GM21515 (cell line): ENCODE measurements at regions not wholly inside any gene's neighbourhood (a gene's known extent, or its start where the extent isn't known, plus 50 kb on each side); places are given as distances from the start of the nearest gene placed in this dataset.

Experiments used
- ATAC-seq: cut with Tn5 transposase; IDR thresholded peaks from one replicate; pipeline ENCODE4 v1.9.1; 2021; ENCODE audit not compliant: unreplicated experiment

GRCh38 chr2:236940916-236941520 lies 144.7 kb upstream of the COPS8 start:
- ATAC-seq, result no peak

DNA sequence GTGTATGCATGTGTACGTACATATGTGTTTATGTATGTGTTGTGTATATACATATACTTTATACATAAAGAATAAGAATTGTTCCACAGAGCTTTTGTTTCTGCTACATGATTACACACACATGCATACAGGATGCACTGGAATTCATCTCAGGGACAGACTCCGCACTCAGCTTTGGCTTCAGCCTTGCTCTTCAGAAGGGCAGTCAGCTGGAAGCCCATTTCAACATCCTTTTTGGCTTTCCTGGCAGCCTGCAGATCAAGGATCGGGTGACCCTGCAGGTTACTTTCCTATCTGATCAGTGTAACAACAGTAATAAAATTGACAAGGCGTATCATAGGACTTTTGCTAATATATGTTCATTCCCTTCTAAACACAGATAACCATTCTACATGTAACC lies 144.1 kb upstream of the COPS8 start:
- no peak for ATAC-seq

DNA sequence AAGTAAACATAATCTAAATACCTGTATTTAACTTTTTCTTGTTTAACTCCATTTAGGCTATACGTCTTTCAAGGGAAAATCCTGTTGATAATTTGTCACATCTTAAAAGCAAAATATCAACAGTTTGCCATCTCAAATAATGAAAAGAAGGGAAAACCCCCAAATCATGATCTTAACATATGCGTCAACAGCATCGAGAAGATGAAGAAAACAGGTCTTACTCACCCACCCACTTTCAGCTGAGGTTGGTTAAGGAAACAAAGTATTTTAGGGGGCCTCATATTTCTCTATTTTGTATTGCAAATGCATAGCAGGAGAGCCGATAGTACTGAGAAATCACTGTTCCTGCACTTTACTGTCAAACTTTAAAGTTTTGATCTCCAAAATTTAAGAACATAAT lies 143.1 kb upstream of the COPS8 start:
- ATAC-seq, result no peak

- no peak for ATAC-seq
Measured at GRCh38 chr2:236943068-236943467, 142.6 kb upstream of the COPS8 start.

DNA sequence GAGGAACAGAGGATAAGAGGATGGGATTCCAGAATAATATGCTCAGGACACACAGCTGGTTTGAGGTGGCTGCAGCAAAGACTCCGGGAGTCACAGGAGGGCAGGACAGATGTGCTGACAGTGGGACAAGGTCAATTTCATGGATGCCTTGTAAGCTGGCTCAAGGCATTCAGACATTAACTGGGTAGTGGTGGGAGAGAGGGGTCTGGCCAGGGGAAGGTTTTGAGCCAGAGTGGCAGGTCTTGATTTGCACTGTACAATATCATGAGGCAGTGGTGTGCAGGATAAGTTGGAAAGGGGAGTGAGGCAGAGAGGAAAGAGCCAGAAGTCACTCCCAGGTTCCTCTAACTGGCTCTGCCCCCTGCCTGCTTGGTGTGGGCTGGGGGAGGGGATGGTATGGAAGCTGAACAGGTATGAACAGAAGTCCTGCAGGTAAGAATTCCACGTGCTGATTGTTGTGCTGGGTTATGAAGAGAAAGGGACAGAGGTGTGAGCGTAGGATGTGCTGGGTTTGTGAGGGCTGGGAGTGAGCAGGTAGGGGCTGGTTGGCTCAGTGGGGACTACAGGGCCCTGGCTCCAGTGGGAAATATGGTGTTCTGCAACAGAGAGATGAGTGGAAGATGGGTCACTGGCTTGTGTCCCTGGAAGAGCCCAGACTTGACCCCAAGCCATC lies 141.7 kb upstream of the COPS8 start:
- no peak for ATAC-seq

- ATAC-seq, result no peak
Measured at GRCh38 chr2:236944561-236944960, 141.1 kb upstream of the COPS8 start.

DNA sequence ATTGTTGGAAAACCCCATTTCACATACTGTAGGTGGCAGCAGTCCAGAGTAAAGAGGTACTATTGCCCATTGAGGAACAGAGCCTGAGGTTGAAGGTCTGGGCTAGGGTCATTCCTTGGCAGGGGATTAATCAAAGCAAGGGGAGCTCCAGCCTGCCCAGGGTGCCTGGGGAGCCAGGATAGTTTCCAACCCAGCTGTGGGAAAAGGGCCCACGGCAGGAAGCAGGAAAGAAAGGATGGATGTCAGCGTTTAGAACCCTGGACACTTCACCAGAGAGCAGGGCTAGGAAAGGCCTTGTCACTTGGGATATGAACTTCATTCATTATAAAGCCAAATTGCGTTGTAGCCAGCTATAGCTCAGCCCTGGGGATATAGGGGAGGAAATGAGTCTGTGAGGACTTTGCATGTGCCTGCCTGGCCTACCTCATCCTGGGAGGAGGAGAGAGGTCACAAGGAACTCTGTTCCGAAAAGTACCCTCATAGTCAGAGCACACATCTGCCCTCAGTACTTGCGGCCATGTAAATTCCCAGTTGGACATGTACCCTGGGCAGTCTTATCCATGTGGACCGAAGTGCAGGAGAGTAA lies 140.2 kb upstream of the COPS8 start:
- ATAC-seq, result no peak

DNA sequence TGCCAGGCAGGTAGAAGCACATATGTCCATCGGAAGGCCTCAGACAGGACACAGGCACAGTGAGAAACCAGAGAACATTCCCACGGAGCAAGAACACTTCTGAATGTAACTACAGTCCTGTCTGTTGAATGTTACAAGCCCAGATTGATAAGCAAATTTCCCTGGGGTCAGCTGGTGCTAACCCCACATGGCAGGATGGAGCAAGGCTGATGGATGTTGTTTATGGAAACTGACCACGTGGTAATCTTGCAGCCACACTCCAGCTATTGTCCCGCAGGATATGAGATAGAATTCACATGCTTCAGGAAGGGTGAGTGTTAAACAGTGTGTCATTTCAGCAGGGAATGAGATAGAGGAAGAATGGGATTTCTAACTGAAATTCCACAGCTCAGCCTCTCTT lies 138.8 kb upstream of the COPS8 start:
- ATAC-seq, result no peak

DNA sequence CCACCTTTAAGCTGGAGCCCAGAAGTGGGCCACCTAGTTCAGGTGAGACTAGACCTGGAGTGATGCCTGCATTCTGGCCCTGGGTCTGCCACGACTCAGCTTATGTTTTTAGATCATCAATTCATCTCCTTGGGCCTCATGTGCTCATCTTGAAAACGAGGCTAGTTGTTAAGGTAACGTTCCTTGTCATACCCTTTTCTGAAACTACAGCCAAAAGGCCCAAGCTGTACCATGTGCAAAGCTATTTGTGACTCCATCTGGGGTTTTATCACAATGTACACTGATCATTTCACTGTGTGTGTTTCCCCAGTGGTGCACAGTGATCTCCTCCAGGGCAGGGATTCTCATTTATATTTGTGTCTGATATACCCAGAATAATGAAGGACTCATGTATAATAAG lies 138.4 kb upstream of the COPS8 start:
- no peak for ATAC-seq

DNA sequence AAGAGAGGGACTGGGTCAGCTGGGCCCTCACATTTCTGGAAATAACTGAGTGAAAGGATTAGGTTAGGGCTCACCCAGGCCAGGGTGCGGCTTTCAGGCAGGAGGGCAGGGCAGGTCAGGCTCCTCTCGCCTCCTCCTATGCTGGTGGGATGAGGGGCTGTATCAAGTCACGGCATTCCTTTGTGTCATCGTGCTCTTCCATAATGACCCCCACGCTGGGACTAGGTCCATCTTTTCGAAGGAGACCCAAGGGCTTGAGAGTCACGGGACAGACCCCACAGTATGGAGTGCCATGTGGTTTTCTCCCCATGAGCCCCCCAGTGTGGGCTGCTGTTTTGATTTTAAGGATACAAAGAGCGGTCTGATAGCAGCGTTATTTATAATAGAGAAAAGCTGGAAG lies 137.8 kb upstream of the COPS8 start:
- no peak for ATAC-seq

GRCh38 chr2:236949089-236949905 lies 136.4 kb upstream of the COPS8 start:
- ATAC-seq, result no peak

DNA sequence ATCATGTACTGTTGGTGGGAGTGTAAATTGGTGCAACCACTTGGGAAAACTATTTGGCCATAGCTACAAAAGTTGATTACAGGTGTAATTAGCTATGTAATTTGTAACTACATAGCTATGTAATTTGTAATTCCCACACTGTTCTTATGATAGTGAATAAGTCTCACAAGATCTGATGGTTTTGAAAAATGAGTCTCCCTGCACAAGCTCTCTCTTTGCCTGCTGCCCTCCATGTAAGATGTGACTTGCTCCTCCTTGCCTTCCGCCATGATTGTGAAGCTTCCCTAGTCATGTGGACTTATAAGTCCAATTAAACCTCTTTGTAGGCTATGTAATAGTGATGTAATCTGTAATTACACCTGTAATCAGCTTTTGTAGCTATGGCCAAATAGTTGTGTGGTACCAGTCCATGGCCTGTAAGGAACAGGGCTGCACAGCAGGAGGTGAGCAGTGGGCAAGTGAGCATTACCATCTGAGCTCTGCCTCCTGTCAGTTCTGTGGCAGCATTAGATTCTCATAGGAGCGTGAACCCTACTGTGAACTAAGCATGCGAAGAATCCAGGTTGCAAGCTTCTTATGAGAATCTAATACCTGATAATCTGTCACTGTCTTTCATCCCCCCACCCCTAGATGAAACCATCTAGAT lies 133.7 kb upstream of the COPS8 start:
- ATAC-seq, result no peak

DNA sequence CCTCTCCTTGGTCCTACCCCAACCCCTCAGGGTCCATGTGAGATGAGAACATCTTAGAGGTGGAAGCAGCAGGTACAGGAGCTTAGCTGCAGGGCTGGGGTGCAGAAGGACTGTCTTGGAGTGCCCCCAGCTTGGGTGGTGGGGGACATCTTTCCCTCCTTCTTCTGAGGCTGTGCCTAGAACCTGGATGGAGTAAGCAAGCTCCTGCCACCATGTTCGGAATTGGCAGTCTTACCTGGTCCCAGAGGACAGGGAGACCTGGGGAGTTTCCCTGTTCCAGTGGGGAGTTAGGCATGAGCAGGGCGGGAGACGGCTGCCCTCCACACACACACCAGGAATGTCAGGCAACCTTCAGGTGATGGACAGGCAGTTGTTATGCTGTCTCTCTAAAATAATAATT lies 131.0 kb upstream of the COPS8 start:
- no peak for ATAC-seq

DNA sequence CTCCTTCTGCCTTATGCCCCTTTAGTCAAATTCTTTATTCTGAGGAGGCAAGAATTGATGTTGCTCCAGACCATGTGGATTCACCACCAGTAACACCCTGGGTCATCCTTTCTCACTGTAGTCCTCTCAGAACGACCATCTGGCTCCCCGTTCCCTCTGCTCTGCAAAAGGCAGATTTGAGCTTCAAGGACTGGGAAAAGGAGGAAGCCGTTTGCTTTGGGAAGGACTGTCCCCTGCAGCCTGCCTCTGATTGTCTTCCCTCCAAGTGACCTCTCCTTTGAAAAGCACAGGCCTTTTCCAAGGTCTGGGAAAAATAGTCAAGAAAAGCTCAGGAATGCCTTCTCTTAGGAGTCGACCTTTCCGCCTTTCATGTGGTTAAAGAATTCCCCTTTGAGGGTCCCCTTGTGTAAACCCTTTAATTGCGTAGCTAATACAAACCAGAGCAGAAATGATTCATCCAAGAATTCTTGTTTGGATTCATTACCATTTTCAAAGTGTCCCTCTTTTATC lies 130.1 kb upstream of the COPS8 start:
- ATAC-seq, result no peak

- ATAC-seq, result no peak
Measured at GRCh38 chr2:236956031-236956618, 129.6 kb upstream of the COPS8 start.

DNA sequence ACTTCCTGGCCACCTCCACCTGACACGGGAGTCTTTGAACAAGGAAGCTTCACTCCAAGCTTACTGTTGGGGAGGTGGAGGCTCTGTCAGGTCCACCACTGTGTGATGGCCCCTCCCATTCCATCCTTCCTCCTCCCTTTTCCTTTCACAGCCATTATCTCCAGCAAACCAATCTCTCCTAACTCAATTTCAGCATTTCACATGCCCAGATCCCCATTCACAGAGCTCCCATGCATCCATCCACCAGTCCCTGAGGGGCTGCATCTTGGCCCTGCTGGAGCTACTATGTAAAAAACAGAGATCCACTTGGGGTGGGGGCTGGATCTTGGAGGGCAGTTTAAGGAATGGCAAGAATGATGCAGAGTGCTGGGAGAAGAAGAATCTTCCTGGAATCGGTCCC lies 129.0 kb upstream of the COPS8 start:
- ATAC-seq, result no peak

GRCh38 chr2:236959036-236959435 lies 126.7 kb upstream of the COPS8 start:
- ATAC-seq, result no peak

DNA sequence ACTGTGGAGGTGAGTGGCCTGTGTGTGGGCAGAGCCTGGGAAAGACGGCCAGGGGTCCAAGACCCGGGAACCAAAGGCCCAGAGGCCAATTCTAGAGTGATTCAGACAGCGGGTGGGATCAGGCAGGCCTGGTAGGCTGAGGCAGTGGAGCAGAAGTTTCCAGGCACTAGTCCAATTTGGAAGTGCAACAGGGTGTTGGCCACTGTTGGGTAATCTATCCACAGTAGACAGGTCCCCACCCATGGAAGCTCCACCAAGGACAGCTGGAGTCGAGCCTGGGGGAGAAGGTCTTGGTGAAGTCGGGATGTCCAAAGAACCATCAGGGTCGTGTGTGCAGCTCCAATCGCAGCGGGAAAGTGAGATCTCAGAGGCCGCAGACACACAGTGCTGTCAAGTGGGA lies 125.8 kb upstream of the COPS8 start:
- no peak for ATAC-seq

DNA sequence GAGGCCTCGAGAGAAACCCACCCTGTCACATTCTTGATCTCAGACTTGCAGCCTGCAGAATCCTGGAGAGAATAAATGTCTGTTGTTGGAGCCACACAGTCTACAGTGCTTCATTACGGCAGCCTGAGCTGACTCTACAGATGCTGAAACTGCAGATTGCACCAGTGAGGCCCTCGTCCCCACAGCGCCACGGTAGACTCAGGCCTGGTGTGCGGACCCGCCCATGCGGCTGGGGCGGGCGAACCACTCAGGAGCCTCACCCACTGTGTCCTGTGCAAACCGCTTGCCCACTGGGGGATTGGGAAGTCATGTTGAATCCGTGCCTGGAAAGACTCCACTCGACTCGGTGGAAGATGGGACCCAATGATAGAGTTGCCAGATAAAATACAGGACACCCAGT lies 125.2 kb upstream of the COPS8 start:
- no peak for ATAC-seq

- no peak for ATAC-seq
Measured at GRCh38 chr2:236962816-236963215, 122.9 kb upstream of the COPS8 start.
